ENCODE measurements at regions not wholly inside any gene's neighbourhood (a gene's known extent, or its start where the extent isn't known, plus 50 kb on each side); places are given as distances from the start of the nearest gene placed in this dataset.
A peak's percentile ranks its signal among the peaks of the same experiment; 100 is the strongest.

DNA sequence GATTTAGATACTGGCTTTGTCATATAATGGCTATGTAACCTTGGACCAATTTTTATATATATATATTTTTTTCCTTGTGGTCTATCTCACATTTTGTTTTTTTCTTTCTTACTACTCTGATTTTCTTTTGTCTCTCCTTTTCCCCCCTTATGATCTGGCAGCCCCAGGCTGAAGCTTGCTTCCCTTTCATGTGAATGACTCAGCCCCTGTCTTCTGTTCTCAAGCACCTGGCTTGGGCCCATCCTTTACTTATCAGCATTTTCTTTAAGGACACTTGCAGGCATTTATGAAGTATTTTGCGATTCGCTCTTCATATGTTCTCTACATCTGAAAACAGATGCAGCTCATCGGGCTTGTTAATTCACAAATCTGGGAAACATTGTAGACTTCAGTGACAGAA lies 163.6 kb downstream of the SPRY2 start:
- H3K4me3 ChIP-seq (ENCODE audit: low read depth in 1 of 2, low read length in 1 of 2): no peak overlapping the region

DNA sequence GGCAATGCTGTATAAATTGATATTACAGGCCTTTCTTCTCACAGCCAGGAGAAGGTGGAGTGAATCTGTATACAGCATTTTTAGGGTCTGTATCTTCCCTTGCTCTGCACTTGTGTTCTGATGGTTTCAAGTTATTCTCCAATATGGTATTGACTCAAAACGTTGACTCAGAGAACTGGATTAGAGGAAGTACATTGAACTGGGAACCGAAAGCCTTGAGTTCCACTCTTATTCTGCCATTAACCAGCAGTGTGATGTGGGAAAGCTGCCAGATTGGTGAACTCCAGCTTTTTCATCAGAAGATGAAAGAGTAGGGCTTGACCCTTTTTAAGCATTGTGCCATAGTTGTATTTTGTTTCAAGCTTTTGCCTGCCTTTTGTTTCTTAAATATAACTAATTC lies 167.7 kb downstream of the SPRY2 start:
- H3K27me3 ChIP-seq: no peaks in the 10 kb centered on the region
- H3K9me3 ChIP-seq: no peaks in the 10 kb centered on the region
- peaks cover 19 to 28% of the 10 kb centered on the region in 2 experiments for H3K4me1 ChIP-seq (ENCODE audit: control insufficient read depth in 1 of 2, insufficient read depth in 1 of 2, low read depth in 1 of 2, low read length in 1 of 2)
- H3K4me3 ChIP-seq (ENCODE audit: low read depth in 1 of 2, low read length in 1 of 2): no peak overlapping the region
- TF ChIP-seq, protein P1, sequence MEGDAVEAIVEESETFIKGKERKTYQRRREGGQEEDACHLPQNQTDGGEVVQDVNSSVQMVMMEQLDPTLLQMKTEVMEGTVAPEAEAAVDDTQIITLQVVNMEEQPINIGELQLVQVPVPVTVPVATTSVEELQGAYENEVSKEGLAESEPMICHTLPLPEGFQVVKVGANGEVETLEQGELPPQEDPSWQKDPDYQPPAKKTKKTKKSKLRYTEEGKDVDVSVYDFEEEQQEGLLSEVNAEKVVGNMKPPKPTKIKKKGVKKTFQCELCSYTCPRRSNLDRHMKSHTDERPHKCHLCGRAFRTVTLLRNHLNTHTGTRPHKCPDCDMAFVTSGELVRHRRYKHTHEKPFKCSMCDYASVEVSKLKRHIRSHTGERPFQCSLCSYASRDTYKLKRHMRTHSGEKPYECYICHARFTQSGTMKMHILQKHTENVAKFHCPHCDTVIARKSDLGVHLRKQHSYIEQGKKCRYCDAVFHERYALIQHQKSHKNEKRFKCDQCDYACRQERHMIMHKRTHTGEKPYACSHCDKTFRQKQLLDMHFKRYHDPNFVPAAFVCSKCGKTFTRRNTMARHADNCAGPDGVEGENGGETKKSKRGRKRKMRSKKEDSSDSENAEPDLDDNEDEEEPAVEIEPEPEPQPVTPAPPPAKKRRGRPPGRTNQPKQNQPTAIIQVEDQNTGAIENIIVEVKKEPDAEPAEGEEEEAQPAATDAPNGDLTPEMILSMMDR (IDR thresholded peaks at IDR 0.05): no peak
- H3K27ac ChIP-seq: peak overlapping the region; percentile 41
- H3K36me3 ChIP-seq: no peaks in the 10 kb centered on the region

More for the DNA sequence above, 163.6 kb downstream of the SPRY2 start:
- H3K36me3 ChIP-seq: no peaks in the 10 kb centered on the region
- H3K4me1 ChIP-seq (ENCODE audit: control insufficient read depth in 1 of 2, insufficient read depth in 1 of 2, low read depth in 1 of 2, low read length in 1 of 2): no peaks in the 10 kb centered on the region
- TF ChIP-seq, protein P1 (IDR thresholded peaks at IDR 0.05): no peak
- no peak overlapping the region for H3K27ac ChIP-seq
- H3K9me3 ChIP-seq: no peaks in the 10 kb centered on the region
- no peaks in the 10 kb centered on the region for H3K27me3 ChIP-seq

DNA sequence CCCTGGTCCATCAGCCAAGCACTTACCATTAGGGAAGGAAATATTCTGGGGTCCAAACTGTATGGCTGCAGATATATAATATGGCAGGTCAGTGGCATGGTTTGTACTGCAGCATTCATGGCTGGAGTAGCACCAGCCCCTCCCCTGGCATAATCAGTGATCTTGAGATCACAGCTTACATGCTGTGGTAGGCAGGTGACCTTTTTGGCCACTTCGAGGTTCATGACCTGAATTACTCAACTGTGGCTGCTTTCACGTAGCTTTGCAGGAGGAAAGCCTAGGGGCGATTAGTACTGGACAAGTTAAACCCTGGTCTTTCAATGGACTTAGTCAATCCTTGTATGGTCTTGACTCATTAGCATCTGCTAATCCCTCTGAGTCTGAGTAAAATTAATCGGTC lies 169.8 kb downstream of the SPRY2 start:
- Histone ChIP-seq H3K9me3 (no peaks in the 10 kb centered on the region), H3K4me3 (ENCODE audit: low read depth in 1 of 2, low read length in 1 of 2) (no peak overlapping the region), H3K27me3 (no peaks in the 10 kb centered on the region), H3K36me3 (no peaks in the 10 kb centered on the region), H3K4me1 (ENCODE audit: control insufficient read depth in 1 of 2, insufficient read depth in 1 of 2, low read depth in 1 of 2, low read length in 1 of 2) (peaks cover 30 to 44% of the 10 kb centered on the region in 2 experiments), H3K27ac (no peak overlapping the region)
- TF ChIP-seq, protein P1 (IDR thresholded peaks at IDR 0.05): no peak

DNA sequence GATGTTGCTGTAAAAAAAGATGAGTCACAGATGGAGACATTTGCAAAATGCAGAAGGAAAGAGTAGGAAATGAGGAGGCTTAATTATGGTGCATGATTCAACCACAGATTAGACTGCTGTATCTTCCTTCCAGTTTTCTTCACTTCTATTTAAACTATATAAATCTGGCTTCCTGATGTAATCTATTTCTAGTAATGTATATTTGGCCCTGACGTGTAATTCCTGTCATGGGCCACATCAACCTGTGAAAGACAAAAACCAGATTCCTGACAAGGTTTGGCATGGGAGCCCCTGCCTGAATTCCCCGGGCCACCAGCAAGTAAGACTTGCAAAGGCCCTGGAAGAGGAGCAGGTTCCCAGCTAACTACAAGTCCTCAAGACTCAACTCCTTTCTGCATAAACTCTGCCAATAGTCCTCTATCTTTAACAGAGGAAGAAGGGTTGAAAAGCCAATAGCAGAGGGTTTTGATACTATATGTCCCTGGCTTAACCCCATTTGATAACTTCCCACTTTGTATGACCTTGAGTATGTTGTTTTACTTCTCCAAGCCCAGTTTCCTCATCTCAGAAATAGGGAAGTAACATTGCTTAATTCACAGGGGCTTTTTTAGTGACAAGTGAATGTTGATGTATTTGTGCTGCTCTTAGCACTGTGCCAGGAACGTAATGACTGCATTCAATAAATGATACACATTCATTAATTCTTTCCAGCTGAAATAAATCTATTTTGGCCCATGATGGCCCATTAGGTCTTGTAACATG lies 172.7 kb downstream of the SPRY2 start:
- Histone ChIP-seq H3K27ac (peak overlapping the region; percentile 91), H3K4me3 (ENCODE audit: low read depth in 1 of 2, low read length in 1 of 2) (peak overlapping the region; percentile 12 to 42), H3K27me3 (no peaks in the 10 kb centered on the region), H3K36me3 (no peaks in the 10 kb centered on the region), H3K4me1 (ENCODE audit: control insufficient read depth in 1 of 2, insufficient read depth in 1 of 2, low read depth in 1 of 2, low read length in 1 of 2) (peaks cover 30 to 54% of the 10 kb centered on the region in 2 experiments), H3K9me3 (no peaks in the 10 kb centered on the region)
- TF ChIP-seq, protein P1 (IDR thresholded peaks at IDR 0.05): no peak

DNA sequence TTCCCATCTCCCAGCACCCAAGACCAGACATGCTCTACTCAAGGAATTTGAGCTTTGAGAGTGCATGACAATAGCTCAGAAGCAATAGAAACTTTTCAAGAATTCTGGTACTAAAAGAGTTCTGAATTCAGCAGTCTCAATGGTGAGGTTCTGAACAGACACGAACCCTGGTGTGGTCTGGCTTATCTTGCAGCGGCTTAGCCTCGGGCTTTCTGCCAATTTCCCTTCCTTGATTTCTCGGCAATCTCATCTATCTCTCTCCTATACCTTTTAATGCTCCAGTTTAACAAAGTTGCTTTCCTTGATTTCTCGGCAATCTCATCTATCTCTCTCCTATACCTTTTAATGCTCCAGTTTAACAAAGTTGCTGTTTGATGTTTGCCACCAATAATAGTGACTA lies 174.6 kb downstream of the SPRY2 start:
- Histone ChIP-seq H3K9me3 (no peaks in the 10 kb centered on the region), H3K4me3 (ENCODE audit: low read depth in 1 of 2, low read length in 1 of 2) (no peak overlapping the region), H3K36me3 (no peaks in the 10 kb centered on the region), H3K27me3 (no peaks in the 10 kb centered on the region), H3K27ac (no peak overlapping the region), H3K4me1 (ENCODE audit: control insufficient read depth in 1 of 2, insufficient read depth in 1 of 2, low read depth in 1 of 2, low read length in 1 of 2) (peaks cover 30 to 56% of the 10 kb centered on the region in 2 experiments)
- TF ChIP-seq, protein P1 (IDR thresholded peaks at IDR 0.05): no peak
